HCT116 (cell line): ENCODE measurements at regions not wholly inside any gene's neighbourhood (a gene's known extent, or its start where the extent isn't known, plus 50 kb on each side); places are given as distances from the start of the nearest gene placed in this dataset.

Experiments used
- EZH2phosphoT487 ChIP-seq: fragments of 200-600 bp; IDR thresholded peaks from 2 replicates; pipeline ENCODE4 v1.6.1; 2018; ENCODE audit warnings: antibody characterized with exemption, borderline replicate concordance
- POLR2A ChIP-seq: IDR thresholded peaks from 2 replicates; pipeline ENCODE4 v1.7.0; 2011; ENCODE audit warnings: borderline replicate concordance; ENCODE audit not compliant: insufficient read depth, insufficient read length; ENCODE audit errors: extremely low read depth
- ZBTB33 ChIP-seq: IDR thresholded peaks from 2 replicates; pipeline ENCODE4 v1.6.1; 2011; ENCODE audit warnings: mild to moderate bottlenecking, low read length, moderate library complexity; ENCODE audit not compliant: insufficient replicate concordance; ENCODE audit errors: extremely low read depth
- TF ChIP-seq, protein P1 (sequence below), 3 experiments: fragments of 200-600 bp in 1 of 3; sonication (generic) in 1 of 3; IDR thresholded peaks in 2 of 3; conservative IDR thresholded peaks in 1 of 3; 2 replicates each; pipeline ENCODE4 v1.5.1; 2012 to 2017; ENCODE audit warnings: low read depth in 2 of 3, low read length in 2 of 3, antibody characterized with exemption in 1 of 3, borderline replicate concordance in 1 of 3, control low read depth in 1 of 3, mild to moderate bottlenecking in 1 of 3, mixed read lengths in 1 of 3, mixed run types in 1 of 3, moderate library complexity in 1 of 3; ENCODE audit not compliant: insufficient read depth in 1 of 3

DNA sequence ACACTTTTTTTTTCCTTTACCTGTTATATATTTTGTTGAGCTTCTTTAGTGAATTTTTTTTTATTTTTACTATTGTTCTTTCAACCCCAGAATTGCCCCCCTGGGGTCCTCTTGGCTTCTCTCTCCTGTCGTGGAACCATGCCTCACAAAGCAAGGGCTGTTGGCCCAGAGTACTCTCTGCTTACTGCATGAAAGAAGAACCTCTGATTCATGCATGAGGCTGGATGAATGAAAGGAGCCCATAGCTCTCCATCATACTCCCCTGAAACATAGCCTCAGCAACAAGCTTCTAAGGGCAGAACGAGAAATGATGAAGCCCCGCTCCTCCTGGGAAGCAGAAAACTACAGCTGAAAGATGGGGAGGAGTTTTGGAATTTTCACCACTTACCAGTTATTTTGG lies 1441.0 kb downstream of the BRINP3 start:
- TF ChIP-seq EZH2phosphoT487 (no peak), POLR2A (no peak), ZBTB33 (no peak)
- TF ChIP-seq, protein P1, sequence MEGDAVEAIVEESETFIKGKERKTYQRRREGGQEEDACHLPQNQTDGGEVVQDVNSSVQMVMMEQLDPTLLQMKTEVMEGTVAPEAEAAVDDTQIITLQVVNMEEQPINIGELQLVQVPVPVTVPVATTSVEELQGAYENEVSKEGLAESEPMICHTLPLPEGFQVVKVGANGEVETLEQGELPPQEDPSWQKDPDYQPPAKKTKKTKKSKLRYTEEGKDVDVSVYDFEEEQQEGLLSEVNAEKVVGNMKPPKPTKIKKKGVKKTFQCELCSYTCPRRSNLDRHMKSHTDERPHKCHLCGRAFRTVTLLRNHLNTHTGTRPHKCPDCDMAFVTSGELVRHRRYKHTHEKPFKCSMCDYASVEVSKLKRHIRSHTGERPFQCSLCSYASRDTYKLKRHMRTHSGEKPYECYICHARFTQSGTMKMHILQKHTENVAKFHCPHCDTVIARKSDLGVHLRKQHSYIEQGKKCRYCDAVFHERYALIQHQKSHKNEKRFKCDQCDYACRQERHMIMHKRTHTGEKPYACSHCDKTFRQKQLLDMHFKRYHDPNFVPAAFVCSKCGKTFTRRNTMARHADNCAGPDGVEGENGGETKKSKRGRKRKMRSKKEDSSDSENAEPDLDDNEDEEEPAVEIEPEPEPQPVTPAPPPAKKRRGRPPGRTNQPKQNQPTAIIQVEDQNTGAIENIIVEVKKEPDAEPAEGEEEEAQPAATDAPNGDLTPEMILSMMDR (IDR thresholded peaks at IDR 0.05 in 2 of 3, conservative IDR thresholded peaks at IDR 0.05 in 1 of 3; ENCODE audit: borderline replicate concordance in 1 of 3, insufficient read depth in 1 of 3, low read depth in 2 of 3, low read length in 2 of 3), result no peak
